Heart right ventricle (tissue), 16 donors: ENCODE measurements at regions not wholly inside any gene's neighbourhood (a gene's known extent, or its start where the extent isn't known, plus 50 kb on each side); places are given as distances from the start of the nearest gene placed in this dataset.

Experiments used
- ATAC-seq, 8 donors: fragments of 200-7000 bp; cut with Tn5 transposase; one replicate each; pipeline ENCODE4 v1.9.1; 2020; ENCODE audit warnings: mild to moderate bottlenecking in 8 of 8, moderate library complexity in 8 of 8, moderate number of reproducible peaks in 1 of 8
- DNase-seq, 2 donors: peaks; one replicate each; pipeline ENCODE4 v3.0.0-alpha.2; 2020
- H3K27ac ChIP-seq, 10 donors: fragments of 200-600 bp; sonication (generic) in 2 of 10; one replicate each; pipeline versions ENCODE4 v1.5.0 to v1.8.0; 2020 to 2022; ENCODE audit warnings: mild to moderate bottlenecking in 3 of 10
- H3K27me3 ChIP-seq, 7 donors: fragments of 200-600 bp; one replicate each; pipeline ENCODE4 v1.8.0; 2021 to 2022; ENCODE audit warnings: mild to moderate bottlenecking in 2 of 7
- H3K36me3 ChIP-seq, 9 donors: fragments of 200-600 bp; sonication (generic) in 1 of 9; one replicate each; pipeline versions ENCODE4 v1.5.0 to v1.8.0; 2020 to 2022; ENCODE audit warnings: mild to moderate bottlenecking in 2 of 9
- H3K4me1 ChIP-seq, 9 donors: fragments of 200-600 bp; sonication (generic) in 1 of 9; one replicate each; pipeline versions ENCODE4 v1.5.0 to v1.8.0; 2020 to 2022; ENCODE audit warnings: mild to moderate bottlenecking in 4 of 9
- H3K4me3 ChIP-seq, 10 donors: fragments of 200-600 bp; sonication (generic) in 2 of 10; one replicate each; pipeline versions ENCODE4 v1.5.0 to v1.8.0; 2020 to 2022; ENCODE audit warnings: mild to moderate bottlenecking in 7 of 10, moderate library complexity in 2 of 10
- H3K9me3 ChIP-seq, 11 donors: fragments of 200-600 bp in 10 of 11; sonication (generic) in 2 of 11; one replicate each; pipeline versions ENCODE4 v1.5.0 to v1.8.0; 2013 to 2022; ENCODE audit warnings: mild to moderate bottlenecking in 2 of 11, control low read depth in 1 of 11, moderate library complexity in 1 of 11
- CTCF ChIP-seq, 9 donors: fragments of 200-600 bp; sonication (generic) in 2 of 9; IDR thresholded peaks; one replicate each; pipeline versions ENCODE4 v1.5.0 to v1.8.0; 2021 to 2022; ENCODE audit warnings: antibody characterized with exemption in 9 of 9, mild to moderate bottlenecking in 5 of 9, moderate library complexity in 1 of 9
- WGBS, 2 donors: extraction: QIAGEN DNeasy Blood & Tissue Kit; methylation state at CpG; one replicate each; pipeline ENCODE4 v1.1.7; 2013; ENCODE audit warnings: inconsistent platforms in 1 of 2; 5-methylcytosine and 5-hydroxymethylcytosine counted together
- intact Hi-C, 10 donors: fragments of 100-400 bp; cut with DNase I; formaldehyde crosslinking; loops; one replicate each; pipeline versions ENCODE4 v1.11.1 to v1.14.2; 2022
- donor health status: Arrhythmogenic right ventricular cardiomyopathy.
- donor health status: ischemic (EF 13 %, LVEDD 7.1; RV severe dilation, severe dysfunction).
- donor health status: healthy with polysubstance abuse.
- donor health status: DM: no; HTN: yes; CAD: no.
- donor health status: DM: no; HTN: no; CAD: no.
- donor health status: ischemic (EF 25% LVEDD 6.9; RV normal size, moderate dysfunction).
- donor health status: ischemic (EF 25% LVEDD 5.7; RV mildly dilated, moderate dysfunction).
- donor health status: healthy.
- donor health status: DM: yes; HTN: yes; CAD: no.
- donor health status: Ischemic cardiomyopathy.
- donor health status: ischemic (EF 35%, LVEDD 5.7; RV mildly dilated, moderate dysfunction).
- donor health status: nonischemic (EF 11% LVEDD 7.7; RV severe dilation, severe dysfunction).
- donor health status: DM: yes; HTN: yes; CAD: no.
- donor health status: PGD.
- donor health status: ischemic (EF 29% LVEDD 5.4; RV normal size, mild dysfunction).
- donor health status: nonischemic (EF 23%, LVEDD 6.1; RV moderate dilation, normal function).

GRCh38 chr4:45663003-45663402 is 460.9 kb downstream of the GABRG1 start:
- ATAC-seq (peak; percentile 90 to 100 (median 96)), DNase-seq (peak; percentile 23 to 68)
- Histone ChIP-seq H3K9me3 (no peaks in the 10 kb centered on the region), H3K27me3 (no peaks in the 10 kb centered on the region), H3K36me3 (no peaks in the 10 kb centered on the region), H3K4me3 (no peak overlapping the region), H3K27ac (peak overlapping the region in 5 of 10 donors; percentile 22 to 49 (median 29)), H3K4me1 (peaks cover 0 to 19% (median 4%) of the 10 kb centered on the region in 9 donors)
- 6 to 7% methylated on average over 1 of the region's 1 CpG for WGBS, 2 donors
- intact Hi-C loops = no loop called here
- no peak for TF ChIP-seq CTCF (IDR thresholded peaks at IDR 0.05)

DNA sequence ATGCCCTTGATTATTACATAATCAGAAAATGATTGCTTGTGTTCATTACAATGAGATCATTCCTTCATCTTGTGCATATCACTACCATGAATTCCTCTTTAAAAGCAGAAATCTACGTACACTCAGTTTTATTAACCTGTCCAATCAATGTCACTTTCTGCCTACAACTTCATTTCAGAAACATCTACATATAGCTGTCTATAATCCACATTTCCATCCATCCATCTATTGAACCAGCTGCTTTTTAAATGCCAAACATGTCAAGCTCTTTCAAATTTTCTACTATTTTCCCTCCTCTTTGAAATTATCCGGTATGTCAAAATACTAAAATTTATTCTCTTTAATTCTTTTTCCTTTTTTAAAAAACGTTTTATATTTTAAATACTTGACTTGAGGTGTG is 462.0 kb downstream of the GABRG1 start:
- H3K27ac ChIP-seq = no peak overlapping the region
- intact Hi-C loops = no loop called here
- H3K4me3 ChIP-seq = no peak overlapping the region
- no peak for TF ChIP-seq CTCF (IDR thresholded peaks at IDR 0.05)
- H3K36me3 ChIP-seq = no peaks in the 10 kb centered on the region
- 67 to 68% methylated on average over 3 of the region's 3 CpGs for WGBS, 2 donors
- peaks cover 0 to 19% (median 4%) of the 10 kb centered on the region in 9 donors for H3K4me1 ChIP-seq
- H3K27me3 ChIP-seq = no peaks in the 10 kb centered on the region
- DNase-seq (no peak), ATAC-seq (no peak)
- H3K9me3 ChIP-seq = no peaks in the 10 kb centered on the region

GRCh38 chr4:45650545-45650944 is 473.3 kb downstream of the GABRG1 start:
- no peak overlapping the region for H3K4me3 ChIP-seq
- intact Hi-C loops = no loop called here
- 93 to 98% methylated on average over 1 of the region's 1 CpG for WGBS, 2 donors
- H3K27me3 ChIP-seq = no peaks in the 10 kb centered on the region
- ATAC-seq (no peak), DNase-seq (no peak)
- H3K36me3 ChIP-seq = no peaks in the 10 kb centered on the region
- H3K9me3 ChIP-seq = no peaks in the 10 kb centered on the region
- no peak for TF ChIP-seq CTCF (IDR thresholded peaks at IDR 0.05)
- H3K4me1 ChIP-seq = no peaks in the 10 kb centered on the region
- no peak overlapping the region for H3K27ac ChIP-seq

GRCh38 chr4:45648846-45649245 is 475.0 kb downstream of the GABRG1 start:
- Histone ChIP-seq H3K4me1 (no peaks in the 10 kb centered on the region), H3K4me3 (no peak overlapping the region), H3K27me3 (no peaks in the 10 kb centered on the region), H3K36me3 (no peaks in the 10 kb centered on the region), H3K9me3 (no peaks in the 10 kb centered on the region), H3K27ac (no peak overlapping the region)
- ATAC-seq = no peak
- no peak for TF ChIP-seq CTCF (IDR thresholded peaks at IDR 0.05)
- intact Hi-C loops = no loop called here
- no peak for DNase-seq

DNA sequence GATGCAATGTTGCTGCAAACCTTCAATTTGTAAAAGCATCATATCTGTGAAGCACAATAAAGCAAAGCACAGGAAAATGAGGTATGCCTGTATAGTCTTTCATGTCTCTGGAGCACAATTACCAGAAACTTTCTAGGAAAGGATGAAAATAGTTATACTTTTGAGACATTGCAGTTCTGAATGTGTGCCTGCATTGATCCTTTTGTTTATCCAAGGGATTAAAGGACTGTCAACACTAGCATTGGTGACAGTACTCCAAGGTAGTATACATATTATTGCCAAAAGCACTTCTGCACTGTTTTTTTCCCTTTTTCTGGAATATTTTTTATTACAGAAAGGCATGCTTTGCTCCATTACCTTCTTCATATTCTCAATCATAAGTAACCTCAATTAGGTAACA is 476.0 kb downstream of the GABRG1 start:
- ATAC-seq (no peak), DNase-seq (no peak)
- no peak for TF ChIP-seq CTCF (IDR thresholded peaks at IDR 0.05)
- Histone ChIP-seq H3K27ac (no peak overlapping the region), H3K4me3 (no peak overlapping the region), H3K27me3 (no peaks in the 10 kb centered on the region), H3K4me1 (no peaks in the 10 kb centered on the region), H3K9me3 (no peaks in the 10 kb centered on the region), H3K36me3 (no peaks in the 10 kb centered on the region)
- intact Hi-C loops = no loop called here
